Brain microvascular endothelial cell (primary cell): ENCODE measurements at regions not wholly inside any gene's neighbourhood (a gene's known extent, or its start where the extent isn't known, plus 50 kb on each side); places are given as distances from the start of the nearest gene placed in this dataset.

Source experiments
- DNase-seq: peaks from one replicate; pipeline ENCODE4 v3.0.0-alpha.2; 2020
- H3K27ac ChIP-seq: fragments of 250-450 bp; sonication (Bioruptor Pico); 2 replicates; pipeline ENCODE4 v1.5.1; 2020; ENCODE audit warnings: mild to moderate bottlenecking, moderate library complexity
- H3K27me3 ChIP-seq: fragments of 250-450 bp; sonication (Bioruptor Pico); replicated peaks from 2 replicates; pipeline ENCODE4 v1.5.1; 2020; ENCODE audit warnings: mild to moderate bottlenecking
- H3K36me3 ChIP-seq: fragments of 250-450 bp; sonication (Bioruptor Pico); replicated peaks from 2 replicates; pipeline ENCODE4 v1.5.1; 2020; ENCODE audit warnings: mild to moderate bottlenecking
- H3K4me3 ChIP-seq: 2 replicates; pipeline ENCODE4 v1.5.1; 2011; ENCODE audit warnings: low read depth, mild to moderate bottlenecking, control low read depth, low read length, moderate library complexity
- in situ Hi-C: cut with HindIII; loops from 2 replicates; pipeline ENCODE4 v1.10.0; 2017; ENCODE audit warnings: low sequenced_read_pairs, low pct_ligation_motif_present
- TF ChIP-seq, protein P1 (sequence below): IDR thresholded peaks from 2 replicates; pipeline ENCODE4 v1.5.1; 2011; ENCODE audit warnings: low read depth, mild to moderate bottlenecking, moderate library complexity, low read length, control low read depth, inconsistent platforms; ENCODE audit errors: missing control alignments

- no peak for DNase-seq
- Histone ChIP-seq H3K36me3 (no peaks in the 10 kb centered on the region), H3K4me3 (no peak overlapping the region), H3K27ac (no peak overlapping the region), H3K27me3 (no peaks in the 10 kb centered on the region)
- TF ChIP-seq, protein P1, sequence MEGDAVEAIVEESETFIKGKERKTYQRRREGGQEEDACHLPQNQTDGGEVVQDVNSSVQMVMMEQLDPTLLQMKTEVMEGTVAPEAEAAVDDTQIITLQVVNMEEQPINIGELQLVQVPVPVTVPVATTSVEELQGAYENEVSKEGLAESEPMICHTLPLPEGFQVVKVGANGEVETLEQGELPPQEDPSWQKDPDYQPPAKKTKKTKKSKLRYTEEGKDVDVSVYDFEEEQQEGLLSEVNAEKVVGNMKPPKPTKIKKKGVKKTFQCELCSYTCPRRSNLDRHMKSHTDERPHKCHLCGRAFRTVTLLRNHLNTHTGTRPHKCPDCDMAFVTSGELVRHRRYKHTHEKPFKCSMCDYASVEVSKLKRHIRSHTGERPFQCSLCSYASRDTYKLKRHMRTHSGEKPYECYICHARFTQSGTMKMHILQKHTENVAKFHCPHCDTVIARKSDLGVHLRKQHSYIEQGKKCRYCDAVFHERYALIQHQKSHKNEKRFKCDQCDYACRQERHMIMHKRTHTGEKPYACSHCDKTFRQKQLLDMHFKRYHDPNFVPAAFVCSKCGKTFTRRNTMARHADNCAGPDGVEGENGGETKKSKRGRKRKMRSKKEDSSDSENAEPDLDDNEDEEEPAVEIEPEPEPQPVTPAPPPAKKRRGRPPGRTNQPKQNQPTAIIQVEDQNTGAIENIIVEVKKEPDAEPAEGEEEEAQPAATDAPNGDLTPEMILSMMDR: no peak
- in situ Hi-C loops: no loop called here
Observed at GRCh38 chr3:103495186-103495585, 1060.4 kb downstream of the ZPLD1 start.

DNA sequence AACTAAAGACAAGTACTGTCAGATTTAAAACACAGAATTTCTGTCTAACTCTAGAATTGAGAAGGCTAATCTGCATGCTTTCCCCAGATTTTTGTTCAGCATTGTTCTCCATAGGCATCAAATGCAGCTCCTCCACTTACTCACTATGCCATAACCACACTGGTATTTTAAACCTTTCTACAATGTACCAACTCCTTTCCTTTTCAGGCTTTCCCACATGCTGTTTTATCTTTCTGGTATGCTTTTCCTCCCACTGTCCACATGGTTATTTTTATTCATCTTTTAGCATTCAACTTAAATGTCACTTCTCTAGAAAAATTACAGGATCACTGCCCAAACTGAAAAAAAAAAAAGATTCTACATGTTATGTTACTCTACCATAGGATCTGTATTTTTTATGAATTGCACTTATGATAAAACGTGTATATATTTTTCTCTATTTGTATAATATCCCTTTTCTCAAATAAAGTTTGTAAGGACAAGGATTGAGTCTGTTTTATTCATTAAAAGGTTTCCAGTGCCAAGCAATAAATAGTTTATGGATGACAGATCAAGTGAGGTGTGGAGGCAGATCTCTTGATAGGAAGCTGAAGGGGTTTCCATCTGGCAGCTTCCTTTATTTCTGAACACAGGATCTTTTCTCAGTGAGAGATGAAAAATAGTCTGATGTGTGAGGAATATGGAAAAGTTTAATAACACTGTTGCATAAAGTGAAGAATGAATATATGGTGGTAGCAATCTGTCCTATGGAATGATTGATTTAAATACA is 1064.5 kb downstream of the ZPLD1 start:
- Histone ChIP-seq H3K4me3 (no peak overlapping the region), H3K36me3 (no peaks in the 10 kb centered on the region), H3K27me3 (no peaks in the 10 kb centered on the region), H3K27ac (peak overlapping the region; percentile 60)
- TF ChIP-seq, protein P1: no peak
- in situ Hi-C loops: no loop called here
- DNase-seq: peak; percentile 49

DNA sequence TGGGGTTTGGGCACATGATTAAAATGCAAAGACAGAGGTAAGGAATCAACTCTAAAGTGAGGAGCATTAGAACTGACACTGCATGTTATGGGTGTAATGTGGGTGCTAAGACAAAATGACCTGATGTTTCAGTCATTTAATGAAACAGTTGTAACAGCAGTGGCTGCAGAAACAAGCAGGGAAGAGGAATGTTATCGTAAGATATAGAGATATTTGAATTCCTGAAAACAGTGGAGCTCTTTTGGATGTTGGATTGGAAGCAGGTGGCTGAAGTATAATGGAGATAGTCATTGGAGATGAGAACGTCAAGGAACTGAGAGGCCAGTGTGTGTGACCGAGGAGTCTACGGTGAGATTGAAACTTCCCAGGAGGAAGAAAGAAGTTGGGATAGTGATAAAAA is 1065.2 kb downstream of the ZPLD1 start:
- no peak for DNase-seq
- TF ChIP-seq, protein P1: no peak
- Histone ChIP-seq H3K4me3 (no peak overlapping the region), H3K27ac (peak overlapping the region; percentile 60), H3K27me3 (no peaks in the 10 kb centered on the region), H3K36me3 (no peaks in the 10 kb centered on the region)
- in situ Hi-C loops: no loop called here

- H3K4me3 ChIP-seq: no peak overlapping the region
- H3K36me3 ChIP-seq: no peaks in the 10 kb centered on the region
- in situ Hi-C loops: no loop called here
- TF ChIP-seq, protein P1: no peak
- DNase-seq: no peak
- H3K27me3 ChIP-seq: no peaks in the 10 kb centered on the region
- H3K27ac ChIP-seq: no peak overlapping the region
Observed at GRCh38 chr3:103510760-103511159, 1075.9 kb downstream of the ZPLD1 start.

DNA sequence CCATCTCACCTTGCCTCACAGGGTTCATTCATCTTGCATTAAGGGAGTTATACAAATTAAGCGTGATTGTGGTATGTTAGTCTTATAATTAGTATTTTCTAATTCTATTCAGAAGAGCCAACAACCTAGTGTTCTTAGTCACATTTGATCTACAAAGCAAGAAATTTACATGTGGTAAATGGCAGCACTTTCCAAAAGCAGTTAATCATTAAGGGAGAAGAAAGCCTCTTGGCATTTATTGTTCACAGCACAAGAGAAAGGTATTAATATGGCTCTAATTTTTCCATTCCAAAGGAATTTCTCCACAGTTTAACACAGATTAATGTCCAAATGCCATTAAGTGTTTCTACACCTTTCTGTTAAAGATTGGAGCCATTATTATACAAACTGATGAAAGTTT is 1077.1 kb downstream of the ZPLD1 start:
- DNase-seq: no peak
- no peak overlapping the region for H3K4me3 ChIP-seq
- no peaks in the 10 kb centered on the region for H3K36me3 ChIP-seq
- H3K27ac ChIP-seq: no peak overlapping the region
- in situ Hi-C loops: no loop called here
- no peaks in the 10 kb centered on the region for H3K27me3 ChIP-seq
- TF ChIP-seq, protein P1: no peak

DNA sequence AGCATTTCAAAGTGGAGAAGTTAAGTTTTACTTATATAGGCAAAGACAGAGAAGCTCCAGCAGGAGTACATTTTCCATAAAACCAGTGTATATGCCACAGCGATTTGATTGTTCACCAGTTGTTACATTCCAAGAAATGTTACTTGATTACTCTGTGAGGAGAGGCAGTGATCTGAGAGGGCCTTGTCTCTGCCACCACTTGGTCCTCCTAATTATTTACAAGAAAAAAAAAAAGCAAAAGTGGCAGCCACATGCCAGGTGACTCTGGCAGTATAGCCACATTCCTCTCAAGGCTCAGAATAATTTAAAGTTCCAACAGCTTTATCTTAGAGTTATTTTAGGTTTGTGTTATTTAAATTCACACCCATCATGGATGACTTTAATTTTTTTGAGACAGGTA is 1077.8 kb downstream of the ZPLD1 start:
- H3K36me3 ChIP-seq: no peaks in the 10 kb centered on the region
- in situ Hi-C loops: no loop called here
- H3K4me3 ChIP-seq: no peak overlapping the region
- no peaks in the 10 kb centered on the region for H3K27me3 ChIP-seq
- DNase-seq: no peak
- TF ChIP-seq, protein P1: no peak
- no peak overlapping the region for H3K27ac ChIP-seq
